NCI-H1436 (cell line): ENCODE measurements at regions not wholly inside any gene's neighbourhood (a gene's known extent, or its start where the extent isn't known, plus 50 kb on each side); places are given as distances from the start of the nearest gene placed in this dataset.
"Not testable (repeated sequence)": the region's sequence is repeated elsewhere in the genome, so short reads cannot be mapped to it uniquely, and the experiment has no call there.

ENCODE experiments used
- DNase-seq: peaks from one replicate; lab custom pipeline; 2025; lab: John Stamatoyannopoulos, UW

GRCh38 chr11:81574301-81574700 lies 1159.4 kb downstream of the FAM181B start:
- DNase-seq = no peak

GRCh38 chr11:81573367-81573766 lies 1160.3 kb downstream of the FAM181B start:
- no peak for DNase-seq

GRCh38 chr11:81570669-81571068 lies 1163.0 kb downstream of the FAM181B start:
- DNase-seq = no peak

- DNase-seq = no peak
Measured at GRCh38 chr11:81569999-81570398, 1163.7 kb downstream of the FAM181B start.

- DNase-seq = no peak
Measured at GRCh38 chr11:81568918-81569317, 1164.7 kb downstream of the FAM181B start.

- DNase-seq = no peak
Measured at GRCh38 chr11:81548123-81548522, 1185.5 kb downstream of the FAM181B start.

GRCh38 chr11:81539806-81540205 lies 1193.9 kb downstream of the FAM181B start:
- not testable (repeated sequence) for DNase-seq

- DNase-seq = no peak
Measured at GRCh38 chr11:81515566-81515965, 1218.1 kb downstream of the FAM181B start.

- DNase-seq = no peak
Measured at GRCh38 chr11:81497202-81497804, 1236.4 kb downstream of the FAM181B start.

GRCh38 chr11:81496601-81497000 lies 1237.1 kb downstream of the FAM181B start:
- DNase-seq = no peak

- DNase-seq = no peak
Measured at GRCh38 chr11:81495699-81496292, 1237.9 kb downstream of the FAM181B start.

GRCh38 chr11:81494431-81494830 lies 1239.2 kb downstream of the FAM181B start:
- no peak for DNase-seq

- DNase-seq = no peak
Measured at GRCh38 chr11:81492923-81493445, 1240.7 kb downstream of the FAM181B start.

GRCh38 chr11:81487109-81487508 lies 1246.6 kb downstream of the FAM181B start:
- DNase-seq = no peak

GRCh38 chr11:81484196-81484595 lies 1249.5 kb downstream of the FAM181B start:
- DNase-seq = no peak

GRCh38 chr11:81477277-81477676 lies 1256.4 kb downstream of the FAM181B start:
- no peak for DNase-seq

- DNase-seq = no peak
Measured at GRCh38 chr11:81476345-81476744, 1257.3 kb downstream of the FAM181B start.

GRCh38 chr11:81472646-81473045 lies 1261.0 kb downstream of the FAM181B start:
- no peak for DNase-seq

GRCh38 chr11:81470446-81470845 lies 1263.2 kb downstream of the FAM181B start:
- no peak for DNase-seq

GRCh38 chr11:81459766-81460306 lies 1273.8 kb downstream of the FAM181B start:
- DNase-seq = no peak

GRCh38 chr11:81449588-81450156 lies 1284.0 kb downstream of the FAM181B start:
- DNase-seq = no peak

- no peak for DNase-seq
Measured at GRCh38 chr11:81444297-81444696, 1289.4 kb downstream of the FAM181B start.

- no peak for DNase-seq
Measured at GRCh38 chr11:81432333-81432732, 1301.3 kb downstream of the FAM181B start.
